ENCODE measurements at regions not wholly inside any gene's neighbourhood (a gene's known extent, or its start where the extent isn't known, plus 50 kb on each side); places are given as distances from the start of the nearest gene placed in this dataset.

DNA sequence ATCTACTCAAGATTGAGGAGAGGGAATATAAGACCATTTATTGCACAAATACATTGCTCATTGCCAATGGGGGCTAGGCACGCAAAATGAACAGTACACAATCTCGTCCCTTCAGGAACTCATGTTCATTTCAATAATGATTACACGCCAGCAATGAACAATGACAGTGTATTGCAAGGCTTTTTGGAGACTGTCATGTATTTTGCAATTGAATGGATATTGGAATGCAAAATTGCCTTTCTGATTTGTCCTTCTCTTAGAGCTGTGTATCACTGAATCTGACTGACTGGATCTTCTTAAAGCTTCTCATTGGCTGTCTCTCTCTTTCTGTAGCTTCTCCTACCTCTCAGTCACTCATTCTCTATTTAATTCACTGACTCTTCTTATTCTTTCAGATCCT, 400.2 kb upstream of the DCN start:
- H3K9me3 Mint-ChIP-seq = no peaks in the 10 kb centered on the region
- H3K4me1 Mint-ChIP-seq = peaks cover 17% of the 10 kb centered on the region
- no peaks in the 10 kb centered on the region for H3K36me3 Mint-ChIP-seq (ENCODE audit: low read depth)
- DNase-seq = no peak
- peaks cover 3% of the 10 kb centered on the region for H3K27me3 Mint-ChIP-seq (ENCODE audit: low read depth, poor library complexity)
- no peak overlapping the region for H3K27ac Mint-ChIP-seq
- H3K4me3 Mint-ChIP-seq = no peak overlapping the region
- TF ChIP-seq, protein P1, sequence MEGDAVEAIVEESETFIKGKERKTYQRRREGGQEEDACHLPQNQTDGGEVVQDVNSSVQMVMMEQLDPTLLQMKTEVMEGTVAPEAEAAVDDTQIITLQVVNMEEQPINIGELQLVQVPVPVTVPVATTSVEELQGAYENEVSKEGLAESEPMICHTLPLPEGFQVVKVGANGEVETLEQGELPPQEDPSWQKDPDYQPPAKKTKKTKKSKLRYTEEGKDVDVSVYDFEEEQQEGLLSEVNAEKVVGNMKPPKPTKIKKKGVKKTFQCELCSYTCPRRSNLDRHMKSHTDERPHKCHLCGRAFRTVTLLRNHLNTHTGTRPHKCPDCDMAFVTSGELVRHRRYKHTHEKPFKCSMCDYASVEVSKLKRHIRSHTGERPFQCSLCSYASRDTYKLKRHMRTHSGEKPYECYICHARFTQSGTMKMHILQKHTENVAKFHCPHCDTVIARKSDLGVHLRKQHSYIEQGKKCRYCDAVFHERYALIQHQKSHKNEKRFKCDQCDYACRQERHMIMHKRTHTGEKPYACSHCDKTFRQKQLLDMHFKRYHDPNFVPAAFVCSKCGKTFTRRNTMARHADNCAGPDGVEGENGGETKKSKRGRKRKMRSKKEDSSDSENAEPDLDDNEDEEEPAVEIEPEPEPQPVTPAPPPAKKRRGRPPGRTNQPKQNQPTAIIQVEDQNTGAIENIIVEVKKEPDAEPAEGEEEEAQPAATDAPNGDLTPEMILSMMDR (IDR thresholded peaks at IDR 0.05) = no peak

DNA sequence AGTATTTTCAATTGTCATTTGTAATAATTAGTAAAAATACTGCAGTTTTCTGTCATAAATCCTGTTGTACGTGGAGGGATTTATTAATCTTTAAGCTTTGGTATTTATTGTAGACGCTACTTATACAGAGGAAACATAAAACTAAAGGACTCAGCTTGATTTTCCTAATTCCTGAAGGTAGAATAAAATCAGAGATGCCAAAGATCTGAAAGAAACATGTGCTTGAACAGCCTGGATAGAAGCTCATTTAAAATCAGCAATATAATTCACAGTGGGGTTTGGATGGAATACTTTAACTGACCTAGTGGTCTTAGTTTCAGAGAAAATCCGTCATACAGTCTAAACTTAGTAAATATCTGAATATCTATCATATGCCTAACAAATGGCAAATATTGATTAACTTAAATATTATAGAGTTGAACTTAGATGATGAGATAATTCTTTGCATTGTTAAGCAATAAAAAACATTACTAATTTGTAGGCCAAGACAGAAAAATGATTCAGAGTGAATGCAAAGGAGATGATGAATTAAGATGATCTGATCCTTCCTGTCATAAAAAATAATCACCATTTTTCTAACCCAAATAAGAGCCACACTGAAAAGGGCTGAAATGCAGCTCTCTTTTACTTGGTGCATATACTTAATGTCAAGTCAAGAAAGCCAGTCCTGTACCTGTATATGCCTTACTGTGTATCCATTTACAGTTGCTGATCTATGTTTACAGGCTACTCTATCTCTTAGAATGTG, 397.1 kb upstream of the DCN start:
- H3K4me3 Mint-ChIP-seq = no peak overlapping the region
- no peak overlapping the region for H3K27ac Mint-ChIP-seq
- H3K4me1 Mint-ChIP-seq = peaks cover 23% of the 10 kb centered on the region
- H3K36me3 Mint-ChIP-seq (ENCODE audit: low read depth) = no peaks in the 10 kb centered on the region
- peaks cover 3% of the 10 kb centered on the region for H3K27me3 Mint-ChIP-seq (ENCODE audit: low read depth, poor library complexity)
- DNase-seq = no peak
- no peaks in the 10 kb centered on the region for H3K9me3 Mint-ChIP-seq
- TF ChIP-seq, protein P1 (IDR thresholded peaks at IDR 0.05) = no peak

DNA sequence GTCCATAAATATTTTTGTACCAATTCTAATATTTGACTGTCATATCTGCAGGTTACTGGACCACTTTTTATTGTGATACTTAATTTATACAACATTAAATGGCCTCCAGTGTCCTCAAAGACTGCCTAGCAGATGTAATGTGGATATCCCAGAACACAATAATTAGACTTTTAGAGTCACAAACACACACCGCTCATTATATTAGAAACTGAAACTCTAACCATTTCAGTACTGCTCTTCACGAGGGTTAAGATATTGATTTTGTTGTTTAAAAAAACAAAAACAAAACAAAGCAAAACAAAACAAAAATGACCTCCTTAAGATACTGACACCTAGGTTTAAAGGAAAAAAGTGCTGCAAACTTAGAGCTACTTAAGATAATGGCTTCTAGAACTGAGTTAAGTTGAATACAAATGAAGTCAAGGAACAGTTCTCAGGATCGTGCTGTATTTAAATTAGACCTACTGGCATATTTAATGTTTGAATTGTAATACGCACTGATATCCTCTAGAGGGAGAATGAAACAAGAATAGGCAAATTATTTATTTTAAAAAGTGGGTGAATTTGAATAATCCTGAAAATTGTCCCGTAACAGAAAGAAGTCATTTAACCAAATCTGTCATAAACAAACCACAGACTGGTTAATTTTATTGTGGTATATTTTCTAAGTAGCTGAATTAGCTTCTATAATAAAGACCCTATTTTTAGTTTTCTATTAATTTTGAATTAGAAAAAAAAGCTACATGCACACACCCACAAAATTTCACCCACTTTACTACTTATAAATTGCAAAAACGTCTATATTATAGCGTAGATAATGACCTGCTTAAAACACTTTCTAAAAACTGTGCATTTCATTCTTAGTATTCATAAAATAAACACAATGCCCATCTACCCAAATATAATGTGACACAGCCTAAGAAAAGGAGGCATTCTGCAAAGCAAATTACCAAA, 395.2 kb upstream of the DCN start:
- no peak overlapping the region for H3K27ac Mint-ChIP-seq
- H3K36me3 Mint-ChIP-seq (ENCODE audit: low read depth) = no peaks in the 10 kb centered on the region
- no peak for DNase-seq
- H3K27me3 Mint-ChIP-seq (ENCODE audit: low read depth, poor library complexity) = peaks cover 3% of the 10 kb centered on the region
- TF ChIP-seq, protein P1 (IDR thresholded peaks at IDR 0.05) = peak; percentile 65
- H3K4me1 Mint-ChIP-seq = peaks cover 36% of the 10 kb centered on the region
- no peaks in the 10 kb centered on the region for H3K9me3 Mint-ChIP-seq
- no peak overlapping the region for H3K4me3 Mint-ChIP-seq

DNA sequence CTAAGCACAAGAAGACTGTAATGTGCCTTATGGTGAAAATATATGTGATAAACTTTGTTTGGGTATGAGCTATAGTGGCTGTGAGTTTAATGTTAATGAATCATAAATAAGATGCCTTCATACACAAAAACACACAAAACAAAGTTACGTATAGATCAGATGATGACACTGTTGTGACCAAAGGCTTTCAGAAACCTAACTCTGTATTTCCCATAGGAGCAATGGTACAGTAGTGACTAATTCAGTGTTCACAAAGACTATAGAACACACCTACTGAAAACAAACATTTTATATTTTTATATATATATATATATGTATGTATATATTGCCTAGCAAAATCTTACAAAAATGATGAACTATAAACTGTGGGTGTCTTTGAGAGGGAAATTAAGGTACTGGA, 393.8 kb upstream of the DCN start:
- no peaks in the 10 kb centered on the region for H3K36me3 Mint-ChIP-seq (ENCODE audit: low read depth)
- H3K27me3 Mint-ChIP-seq (ENCODE audit: low read depth, poor library complexity) = peaks cover 3% of the 10 kb centered on the region
- TF ChIP-seq, protein P1 (IDR thresholded peaks at IDR 0.05) = no peak
- no peak overlapping the region for H3K4me3 Mint-ChIP-seq
- no peak overlapping the region for H3K27ac Mint-ChIP-seq
- H3K9me3 Mint-ChIP-seq = no peaks in the 10 kb centered on the region
- DNase-seq = no peak
- peaks cover 45% of the 10 kb centered on the region for H3K4me1 Mint-ChIP-seq

DNA sequence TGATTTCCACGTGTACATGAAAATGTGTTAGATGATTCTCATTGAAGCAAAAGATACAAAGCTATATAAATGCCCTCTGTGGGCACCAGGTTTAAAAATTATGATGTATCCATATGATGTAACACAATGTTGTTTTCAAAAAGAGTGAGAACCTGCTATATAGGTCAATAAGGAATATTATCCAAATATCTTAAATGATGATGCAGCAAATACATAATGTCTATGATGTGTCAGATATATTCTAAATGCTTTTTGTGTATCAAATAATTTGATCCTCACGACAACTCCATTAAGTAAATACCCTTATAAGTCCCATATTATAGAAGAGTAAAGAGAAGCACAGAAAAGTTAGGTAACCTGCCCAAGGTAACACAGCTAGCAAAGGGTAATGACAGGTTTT, 393.0 kb upstream of the DCN start:
- Mint-ChIP-seq H3K36me3 (ENCODE audit: low read depth) (no peaks in the 10 kb centered on the region), H3K27me3 (ENCODE audit: low read depth, poor library complexity) (peaks cover 3% of the 10 kb centered on the region), H3K4me3 (no peak overlapping the region), H3K27ac (no peak overlapping the region), H3K9me3 (no peaks in the 10 kb centered on the region), H3K4me1 (peaks cover 45% of the 10 kb centered on the region)
- DNase-seq = no peak
- TF ChIP-seq, protein P1 (IDR thresholded peaks at IDR 0.05) = no peak

All from nephron progenitor cell (in vitro differentiated cells).